Hepatocyte (in vitro differentiated cells): ENCODE measurements at regions not wholly inside any gene's neighbourhood (a gene's known extent, or its start where the extent isn't known, plus 50 kb on each side); places are given as distances from the start of the nearest gene placed in this dataset.

ENCODE experiments used
- DNase-seq: peaks from one replicate; pipeline ENCODE4 v3.0.0-alpha.2; 2016; ENCODE audit warnings: low spot score
- H2AFZ ChIP-seq: fragments of 200-600 bp; sonication (generic); 2 replicates; pipeline ENCODE4 v1.6.0; 2016; ENCODE audit warnings: antibody characterized with exemption, mild to moderate bottlenecking
- H3K27ac ChIP-seq: fragments of 200-600 bp; sonication (generic); 2 replicates; pipeline ENCODE4 v1.5.1; 2016; ENCODE audit warnings: mild to moderate bottlenecking
- H3K27me3 ChIP-seq: fragments of 200-600 bp; sonication (generic); 2 replicates; pipeline ENCODE4 v1.6.1; 2016
- H3K36me3 ChIP-seq: fragments of 200-600 bp; sonication (generic); replicated peaks from 2 replicates; pipeline ENCODE4 v1.5.1; 2016; ENCODE audit warnings: low read depth; ENCODE audit not compliant: insufficient read depth
- H3K4me1 ChIP-seq: fragments of 200-600 bp; sonication (generic); 2 replicates; pipeline ENCODE4 v1.5.1; 2016; ENCODE audit warnings: mild to moderate bottlenecking, moderate library complexity; ENCODE audit not compliant: insufficient read depth
- H3K4me2 ChIP-seq: fragments of 200-600 bp; sonication (generic); 2 replicates; pipeline ENCODE4 v1.6.0; 2016
- H3K4me3 ChIP-seq: fragments of 200-600 bp; sonication (generic); 2 replicates; pipeline ENCODE4 v1.5.1; 2016; ENCODE audit warnings: mild to moderate bottlenecking
- H3K79me2 ChIP-seq: fragments of 200-600 bp; sonication (generic); 2 replicates; pipeline ENCODE4 v1.6.0; 2017; ENCODE audit warnings: mild to moderate bottlenecking
- H3K9me2 ChIP-seq: fragments of 200-600 bp; sonication (generic); replicated peaks from 2 replicates; pipeline ENCODE4 v1.6.0; 2017; ENCODE audit warnings: mild to moderate bottlenecking; ENCODE audit not compliant: insufficient read depth
- H3K9me3 ChIP-seq: fragments of 200-600 bp; sonication (generic); 2 replicates; pipeline ENCODE4 v1.5.1; 2016; ENCODE audit warnings: low read depth, mild to moderate bottlenecking
- H4K20me1 ChIP-seq: fragments of 200-600 bp; sonication (generic); 2 replicates; pipeline ENCODE4 v1.6.0; 2016; ENCODE audit warnings: mild to moderate bottlenecking; ENCODE audit not compliant: insufficient read depth, poor library complexity, severe bottlenecking
- CTCF ChIP-seq: fragments of 200-600 bp; sonication (generic); IDR thresholded peaks from 2 replicates; pipeline ENCODE4 v1.5.1; 2016; ENCODE audit warnings: antibody characterized with exemption, mild to moderate bottlenecking; ENCODE audit not compliant: poor library complexity
- EZH2 ChIP-seq: fragments of 200-600 bp; sonication (generic); IDR thresholded peaks from 2 replicates; pipeline ENCODE4 v1.6.1; 2016; ENCODE audit warnings: antibody characterized with exemption, mild to moderate bottlenecking, borderline replicate concordance
- EZH2phosphoT487 ChIP-seq: fragments of 200-600 bp; sonication (generic); IDR thresholded peaks from one replicate; pipeline ENCODE4 v1.6.1; 2018; ENCODE audit warnings: antibody characterized with exemption, mild to moderate bottlenecking, low read depth, moderate library complexity; ENCODE audit not compliant: unreplicated experiment, severe bottlenecking
- WGBS: methylation state at CpG from one replicate; pipeline ENCODE4 v1.1.6; 2016; ENCODE audit warnings: low lambda C conversion rate; ENCODE audit errors: missing lambda C conversion rate; 5-methylcytosine and 5-hydroxymethylcytosine counted together

- no peak for TF ChIP-seq EZH2phosphoT487
- TF ChIP-seq CTCF: no peak
- TF ChIP-seq EZH2: no peak
- Histone ChIP-seq H2AFZ (no peak overlapping the region), H3K4me2 (no peak overlapping the region), H3K27ac (no peak overlapping the region), H3K27me3 (no peaks in the 10 kb centered on the region), H4K20me1 (no peaks in the 10 kb centered on the region), H3K9me2 (no peaks in the 10 kb centered on the region), H3K4me1 (no peaks in the 10 kb centered on the region), H3K4me3 (no peak overlapping the region), H3K9me3 (no peaks in the 10 kb centered on the region), H3K79me2 (no peaks in the 10 kb centered on the region), H3K36me3 (no peaks in the 10 kb centered on the region)
- no peak for DNase-seq
- WGBS: 61% methylated on average over 1 of the region's 1 CpG
Observed at GRCh38 chr11:110971140-110971539, 258.9 kb upstream of the ARHGAP20 start.

GRCh38 chr11:110968348-110969062 is 256.3 kb upstream of the ARHGAP20 start:
- H3K4me2 ChIP-seq: no peak overlapping the region
- peaks cover 1% of the 10 kb centered on the region for H3K4me1 ChIP-seq
- 94% methylated on average over 4 of the region's 4 CpGs for WGBS
- H3K36me3 ChIP-seq: no peaks in the 10 kb centered on the region
- no peaks in the 10 kb centered on the region for H3K27me3 ChIP-seq
- TF ChIP-seq CTCF (no peak), EZH2 (no peak), EZH2phosphoT487 (no peak)
- no peak overlapping the region for H2AFZ ChIP-seq
- H3K27ac ChIP-seq: no peak overlapping the region
- no peaks in the 10 kb centered on the region for H4K20me1 ChIP-seq
- no peaks in the 10 kb centered on the region for H3K9me3 ChIP-seq
- H3K4me3 ChIP-seq: no peak overlapping the region
- no peaks in the 10 kb centered on the region for H3K79me2 ChIP-seq
- DNase-seq: no peak
- no peaks in the 10 kb centered on the region for H3K9me2 ChIP-seq

- Histone ChIP-seq H3K27ac (no peak overlapping the region), H3K4me3 (no peak overlapping the region), H3K9me2 (no peaks in the 10 kb centered on the region), H3K4me2 (no peak overlapping the region), H3K36me3 (no peaks in the 10 kb centered on the region), H2AFZ (no peak overlapping the region), H3K9me3 (no peaks in the 10 kb centered on the region), H3K4me1 (peaks cover 4% of the 10 kb centered on the region), H3K27me3 (no peaks in the 10 kb centered on the region), H4K20me1 (no peaks in the 10 kb centered on the region), H3K79me2 (no peaks in the 10 kb centered on the region)
- 95% methylated on average over 1 of the region's 1 CpG for WGBS
- DNase-seq: no peak
- TF ChIP-seq EZH2 (no peak), EZH2phosphoT487 (no peak), CTCF (no peak)
Observed at GRCh38 chr11:110966131-110966530, 253.9 kb upstream of the ARHGAP20 start.

- no peak overlapping the region for H3K27ac ChIP-seq
- no peaks in the 10 kb centered on the region for H3K36me3 ChIP-seq
- no peaks in the 10 kb centered on the region for H3K9me3 ChIP-seq
- no peak overlapping the region for H3K4me3 ChIP-seq
- WGBS: 32% methylated on average over 4 of the region's 4 CpGs
- no peaks in the 10 kb centered on the region for H3K79me2 ChIP-seq
- DNase-seq: no peak
- no peak overlapping the region for H2AFZ ChIP-seq
- TF ChIP-seq CTCF: no peak
- no peak for TF ChIP-seq EZH2
- TF ChIP-seq EZH2phosphoT487: no peak
- no peaks in the 10 kb centered on the region for H3K9me2 ChIP-seq
- peaks cover 4% of the 10 kb centered on the region for H3K4me1 ChIP-seq
- H4K20me1 ChIP-seq: no peaks in the 10 kb centered on the region
- peak overlapping the region; percentile 27 for H3K4me2 ChIP-seq
- no peaks in the 10 kb centered on the region for H3K27me3 ChIP-seq
Observed at GRCh38 chr11:110962921-110963320, 250.7 kb upstream of the ARHGAP20 start.
